ENCODE measurements at regions not wholly inside any gene's neighbourhood (a gene's known extent, or its start where the extent isn't known, plus 50 kb on each side); places are given as distances from the start of the nearest gene placed in this dataset.
"Not testable (repeated sequence)": the region's sequence is repeated elsewhere in the genome, so short reads cannot be mapped to it uniquely, and the experiment has no call there.

- no peak for DNase-seq
Observed at GRCh38 chr7:108627476-108628051, 57.9 kb downstream of the DNAJB9 start.

DNA sequence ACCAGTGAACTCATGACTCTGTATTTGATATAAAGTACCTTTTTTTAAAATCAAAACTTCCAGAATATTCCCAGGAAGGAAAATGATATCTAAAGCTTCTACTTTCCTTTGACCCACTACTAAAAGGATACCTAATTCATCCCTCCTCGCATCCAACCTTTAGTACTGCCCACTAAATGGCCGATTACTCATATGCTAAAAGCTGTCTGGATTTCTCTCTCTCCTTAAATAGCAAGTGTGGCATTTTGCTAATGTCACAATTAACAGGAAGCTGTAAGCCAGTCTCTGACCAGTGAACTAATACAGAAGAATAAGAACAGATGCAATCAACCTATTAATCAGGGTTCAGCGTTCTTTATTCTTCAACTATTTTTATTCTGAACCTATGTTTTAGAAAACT lies 59.0 kb downstream of the DNAJB9 start:
- no peak for DNase-seq

DNA sequence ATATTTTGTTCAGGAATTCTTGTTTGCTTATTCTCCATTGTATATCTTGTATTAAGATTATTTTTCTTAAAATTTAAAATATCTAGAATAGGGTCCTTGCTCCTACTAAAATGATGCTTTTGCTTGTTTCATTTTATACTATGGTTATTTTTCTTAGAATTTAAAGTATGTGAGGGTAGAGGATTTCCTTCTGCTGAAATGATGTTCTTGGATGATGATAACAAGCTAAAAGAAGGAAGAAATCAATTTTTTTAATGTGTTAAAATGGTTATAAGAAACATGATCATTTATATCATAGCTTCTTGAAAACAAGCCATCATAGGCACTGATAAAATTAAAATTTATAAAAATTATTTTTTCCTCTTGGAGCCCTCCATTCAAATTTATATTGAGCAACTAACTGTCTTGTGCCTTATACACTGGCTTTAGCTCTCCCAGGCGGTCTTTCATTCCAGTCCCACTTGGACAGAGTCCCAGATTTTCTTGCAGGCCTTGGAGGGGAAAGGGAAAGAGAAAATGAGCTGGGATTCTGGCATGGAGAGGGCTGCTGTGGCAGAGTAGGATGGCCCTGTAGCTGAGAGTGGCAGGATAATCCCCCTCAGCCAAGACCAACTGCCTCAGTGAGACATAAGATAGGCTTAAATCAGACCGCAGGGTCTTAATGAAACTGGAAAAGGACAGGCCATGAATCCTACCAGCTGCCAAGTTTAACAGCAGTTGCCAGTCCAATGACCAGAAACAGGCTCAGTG lies 60.2 kb downstream of the DNAJB9 start:
- DNase-seq = no peak

GRCh38 chr7:108634036-108634435 lies 64.4 kb downstream of the DNAJB9 start:
- no peak for DNase-seq

DNA sequence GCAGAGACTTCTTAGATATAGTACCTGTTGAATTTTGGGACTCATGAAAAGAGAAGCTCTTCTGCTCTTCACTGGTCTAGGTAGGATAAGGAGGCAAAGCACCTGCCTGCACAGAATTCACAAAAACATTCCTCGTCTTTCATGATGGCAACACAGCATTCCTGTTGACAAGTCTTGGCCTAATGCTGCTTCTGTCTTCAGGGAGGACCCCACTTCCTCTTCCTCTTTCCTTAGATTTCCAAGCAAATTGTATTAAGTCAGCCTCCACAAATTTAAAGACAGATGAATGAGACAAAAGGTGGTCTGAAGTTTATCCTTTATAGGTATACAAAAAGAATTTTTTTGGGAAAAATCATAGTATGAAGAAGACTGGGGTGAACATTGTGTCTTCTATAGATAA lies 64.9 kb downstream of the DNAJB9 start:
- DNase-seq = no peak

DNA sequence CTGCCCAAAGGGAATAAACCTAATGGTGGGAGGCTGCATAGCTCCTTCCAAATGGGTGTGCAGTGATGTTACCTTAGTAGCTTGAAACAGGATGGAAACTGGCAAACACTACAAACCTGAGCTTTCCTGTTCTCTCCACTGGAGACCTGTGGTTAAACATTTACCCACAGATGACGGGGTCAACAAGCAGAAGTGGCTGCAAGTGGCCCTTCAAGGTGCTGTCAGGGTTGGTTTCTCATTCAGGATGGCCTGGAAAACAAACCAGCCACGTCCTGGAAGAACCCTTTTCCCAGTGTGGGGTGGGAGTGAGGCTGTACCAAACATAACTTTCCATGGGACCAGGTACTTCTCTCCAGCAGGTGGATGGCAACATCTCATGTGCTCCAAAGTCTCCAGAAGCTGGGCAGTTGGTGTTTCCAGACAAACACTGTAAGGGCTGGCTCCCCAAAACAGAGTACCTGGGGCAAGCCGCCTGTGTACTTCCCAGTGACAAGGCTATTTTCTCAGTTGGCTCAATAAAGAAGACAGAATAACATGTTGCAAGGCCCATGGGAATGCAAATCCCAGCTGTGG lies 67.5 kb downstream of the DNAJB9 start:
- DNase-seq = no peak

DNA sequence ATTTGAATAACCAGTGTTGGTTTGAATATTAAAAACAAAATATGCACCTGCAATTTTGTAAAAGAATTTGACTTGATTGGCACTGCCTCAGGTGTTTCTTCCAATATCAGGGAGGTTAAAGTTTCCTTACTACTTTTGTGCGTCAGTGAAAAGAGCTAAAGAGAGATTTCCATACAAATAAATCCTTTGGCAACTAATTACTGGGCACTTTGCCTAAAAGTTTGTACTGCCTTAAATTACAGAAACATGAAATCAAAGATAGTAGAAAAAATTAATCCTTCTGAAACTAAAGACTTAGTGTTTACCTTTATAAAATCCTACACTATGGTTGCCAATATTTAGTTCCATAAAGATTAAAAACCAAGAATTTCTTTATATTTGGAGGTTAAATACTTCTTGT lies 72.5 kb downstream of the DNAJB9 start:
- DNase-seq = no peak

DNA sequence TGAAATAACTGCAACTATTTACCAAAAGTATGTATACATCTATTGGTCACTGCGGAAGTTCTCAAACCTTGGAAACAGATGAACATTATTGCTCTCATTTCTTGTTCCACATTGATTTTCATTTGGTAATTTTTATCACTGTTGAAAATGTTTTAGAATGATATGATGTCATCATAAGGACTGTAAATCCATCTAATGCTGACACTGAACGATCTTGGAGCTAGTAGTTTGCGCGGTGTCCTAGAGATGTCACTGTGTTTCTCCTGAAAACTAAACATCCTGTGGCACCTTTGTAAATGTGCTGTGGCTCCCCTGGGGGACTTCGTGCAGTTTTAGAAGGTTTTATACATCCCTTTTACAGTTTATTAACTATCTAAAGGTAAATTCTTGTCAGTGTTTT lies 73.5 kb downstream of the DNAJB9 start:
- no peak for DNase-seq

DNA sequence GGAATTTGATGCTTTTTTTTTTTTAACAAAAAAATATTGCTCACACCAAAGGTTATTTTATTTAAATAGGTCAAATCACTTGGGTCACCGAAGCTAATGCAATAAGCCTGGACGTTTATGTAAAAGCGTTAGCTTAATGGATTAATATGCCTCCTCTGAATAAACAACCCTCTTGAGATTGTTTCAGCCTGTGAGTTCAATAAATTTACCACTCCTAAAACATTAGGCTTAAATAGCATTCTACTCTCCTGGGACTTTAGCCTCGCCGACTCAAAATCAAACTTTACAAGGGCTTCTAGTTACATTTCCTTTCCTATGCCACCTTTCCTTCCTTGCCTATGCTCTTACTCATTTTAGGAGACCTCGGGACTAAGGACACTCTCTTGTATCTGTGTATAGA lies 79.3 kb downstream of the DNAJB9 start:
- no peak for DNase-seq

DNA sequence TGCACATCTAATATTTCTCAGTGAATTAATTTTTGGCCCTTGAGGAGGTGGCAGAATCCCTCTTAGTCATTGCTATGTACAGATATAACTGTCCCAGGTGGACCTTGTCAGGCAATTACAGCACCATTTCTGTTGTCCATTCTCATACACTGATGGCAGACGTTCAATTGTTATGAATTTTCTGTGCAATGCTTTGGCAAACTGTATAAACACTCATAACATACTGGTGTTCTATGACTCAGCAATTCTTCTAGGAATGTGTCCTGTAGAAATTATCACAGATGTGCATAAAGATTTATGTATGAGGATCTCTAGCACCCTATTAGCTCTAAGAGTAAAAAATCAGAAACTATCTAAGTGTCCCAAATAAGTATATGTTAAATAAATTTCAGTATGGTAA lies 80.8 kb downstream of the DNAJB9 start:
- no peak for DNase-seq

GRCh38 chr7:108652886-108653285 lies 83.2 kb downstream of the DNAJB9 start:
- DNase-seq = no peak

GRCh38 chr7:108653526-108653925 lies 83.9 kb downstream of the DNAJB9 start:
- DNase-seq = no peak

GRCh38 chr7:108657140-108657726 lies 87.6 kb downstream of the DNAJB9 start:
- not testable (repeated sequence) for DNase-seq

GRCh38 chr7:108659261-108659660 lies 89.6 kb downstream of the DNAJB9 start:
- no peak for DNase-seq

DNA sequence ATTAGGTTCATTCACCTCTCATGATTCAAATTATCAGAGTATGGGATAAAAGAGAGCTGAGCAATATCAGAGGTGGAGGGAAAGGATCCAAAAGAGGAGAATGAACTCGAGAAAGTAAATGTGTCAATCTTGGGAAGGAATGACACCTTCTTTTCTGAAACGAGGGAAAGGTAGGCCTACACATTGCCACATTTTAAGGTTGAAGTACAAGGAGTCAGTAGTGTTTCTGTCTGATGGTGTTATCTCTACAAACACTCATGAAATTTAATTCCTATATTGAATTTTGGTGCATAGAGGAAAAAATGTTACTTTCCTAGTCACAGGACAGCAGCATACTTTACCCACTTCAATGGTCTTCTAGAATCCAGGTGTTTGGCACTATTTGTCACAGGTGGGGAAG lies 90.2 kb downstream of the DNAJB9 start:
- DNase-seq = no peak

- DNase-seq = no peak
Observed at GRCh38 chr7:108660465-108660864, 90.8 kb downstream of the DNAJB9 start.

GRCh38 chr7:108662783-108663362 lies 93.2 kb downstream of the DNAJB9 start:
- DNase-seq = no peak

DNA sequence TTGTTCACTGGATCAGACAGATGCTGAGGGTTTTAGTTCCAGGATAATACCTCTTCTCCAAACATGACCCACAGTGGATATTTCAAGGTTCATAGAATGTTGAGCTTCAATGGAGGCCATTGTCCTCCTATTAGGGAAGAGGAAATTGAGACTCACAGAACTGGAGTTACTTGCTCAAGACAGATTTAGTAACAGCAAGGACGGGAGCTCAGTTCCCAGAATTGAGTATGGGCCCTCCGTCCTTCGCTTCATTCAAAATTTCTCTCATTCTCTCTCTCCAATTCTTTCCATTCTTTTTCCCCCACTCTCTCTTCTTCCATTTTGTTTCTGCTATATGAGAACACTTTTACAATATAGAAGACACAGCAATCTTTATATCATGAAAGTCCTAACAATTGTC lies 94.0 kb downstream of the DNAJB9 start:
- no peak for DNase-seq

DNA sequence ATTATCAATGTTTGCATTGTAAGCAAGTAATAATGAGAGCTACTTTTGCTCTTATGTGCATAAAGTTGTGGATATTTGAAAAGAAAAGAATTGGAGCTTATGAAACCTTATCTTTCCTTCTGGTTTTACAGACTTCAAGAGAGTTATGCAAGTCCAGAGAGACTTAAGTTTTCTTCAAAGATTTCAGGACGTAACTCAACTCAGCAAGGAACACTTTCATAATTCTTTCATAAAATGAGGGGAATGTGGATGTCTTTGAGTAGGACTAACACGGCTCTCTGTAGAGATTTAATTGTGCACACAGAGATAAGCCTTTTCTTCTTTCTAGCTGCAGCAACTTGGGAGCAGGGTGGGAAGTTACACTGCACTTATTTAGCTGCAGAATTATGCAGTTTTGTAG lies 97.5 kb downstream of the DNAJB9 start:
- DNase-seq = no peak

DNA sequence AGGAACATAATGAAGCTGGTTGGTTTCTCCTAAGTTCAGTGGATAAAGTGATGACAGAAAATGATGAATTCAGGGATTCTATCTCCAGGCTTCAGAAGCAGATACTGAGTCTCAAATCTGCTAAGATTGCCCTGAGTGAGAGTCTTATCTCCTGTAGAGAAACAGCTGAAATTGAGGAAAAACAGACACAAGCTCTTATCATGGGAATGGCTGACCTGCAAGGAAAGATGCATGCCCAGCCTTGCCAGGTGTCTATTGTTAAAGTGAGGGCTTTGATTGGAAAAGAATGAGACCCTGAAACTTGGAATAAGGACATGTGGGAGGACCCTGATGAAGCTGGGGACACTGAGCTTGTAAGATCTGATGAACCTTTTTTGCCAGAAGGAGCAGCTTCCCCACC lies 100.3 kb downstream of the DNAJB9 start:
- no peak for DNase-seq

GRCh38 chr7:108673699-108674098 lies 104.0 kb downstream of the DNAJB9 start:
- DNase-seq = not testable (repeated sequence)

GRCh38 chr7:108684629-108685028 lies 115.0 kb downstream of the DNAJB9 start:
- DNase-seq = no peak

DNA sequence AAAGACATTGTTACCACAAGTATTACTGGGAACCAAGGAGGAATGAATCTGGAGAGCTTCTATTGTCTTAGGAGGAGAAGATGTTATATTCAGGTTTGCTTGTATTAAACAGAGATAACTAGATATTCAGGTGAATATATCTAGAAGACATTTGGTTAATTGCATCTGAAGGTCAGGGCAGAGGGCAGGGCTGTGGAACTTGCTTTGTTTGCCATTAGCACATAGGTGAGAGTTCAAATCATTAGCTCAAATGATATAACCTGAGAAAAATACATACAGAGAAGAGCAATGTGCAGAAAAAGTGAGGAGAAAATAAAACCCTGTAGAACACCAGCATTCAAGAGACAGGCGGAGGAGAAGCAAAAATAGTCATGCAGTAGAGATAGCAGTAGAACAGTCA lies 116.8 kb downstream of the DNAJB9 start:
- no peak for DNase-seq

DNA sequence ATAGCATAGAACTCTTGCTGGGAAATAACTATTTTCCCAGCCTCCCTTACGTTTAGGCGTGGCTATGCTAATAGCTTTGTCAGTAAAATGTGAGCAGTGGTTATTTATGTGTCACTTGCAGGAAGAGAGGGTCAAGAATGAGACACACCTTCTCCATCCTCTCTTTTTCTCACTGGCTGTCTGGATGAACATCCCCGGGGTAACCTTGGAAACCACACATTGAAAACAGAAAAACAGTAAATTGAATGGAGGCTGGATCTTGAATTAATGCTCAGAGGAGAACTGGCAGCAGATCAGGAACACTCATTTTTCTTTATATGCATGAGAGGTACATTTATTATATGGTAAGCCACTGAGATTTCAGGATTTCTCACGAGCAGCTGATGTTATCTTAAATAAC lies 127.6 kb downstream of the DNAJB9 start:
- DNase-seq = no peak

Data from inflammatory macrophage treated with lipopolysaccharide for 1 hour (primary cell).